WTC11 (cell line): ENCODE measurements at regions not wholly inside any gene's neighbourhood (a gene's known extent, or its start where the extent isn't known, plus 50 kb on each side); places are given as distances from the start of the nearest gene placed in this dataset.

Experiments
- ATAC-seq: fragments of 200-7000 bp; cut with Tn5 transposase; 2 replicates; pipeline ENCODE4 v1.10.0; 2021; ENCODE audit warnings: mild to moderate bottlenecking, moderate library complexity
- CTCF ChIA-PET: fragments of 300-600 bp; sonication (Branson Sonifier 250); formaldehyde crosslinking; loops from one replicate; lab custom pipeline; 2021; ENCODE audit warnings: antibody characterized with exemption; lab: Charles Lee
- POLR2A ChIA-PET: fragments of 350-600 bp; sonication (Branson Sonifier 250); formaldehyde crosslinking; loops from one replicate; lab custom pipeline; 2021; ENCODE audit warnings: antibody characterized with exemption; lab: Charles Lee
- DNase-seq: peaks from one replicate; pipeline ENCODE4 v3.0.0; 2021; ENCODE audit warnings: low spot score
- H3K27ac Mint-ChIP-seq: 2 replicates; pipeline ENCODE4 v1.8.0; 2021; ENCODE audit warnings: mixed read lengths
- H3K27me3 Mint-ChIP-seq: 2 replicates; pipeline ENCODE4 v1.8.0; 2021; ENCODE audit warnings: low read depth, mild to moderate bottlenecking, moderate library complexity, mixed read lengths
- H3K36me3 Mint-ChIP-seq: 2 replicates; pipeline ENCODE4 v1.8.0; 2021; ENCODE audit warnings: mixed read lengths
- H3K4me1 Mint-ChIP-seq: 2 replicates; pipeline ENCODE4 v1.8.0; 2022; ENCODE audit warnings: mixed read lengths
- H3K4me3 Mint-ChIP-seq: 2 replicates; pipeline ENCODE4 v1.8.0; 2021; ENCODE audit warnings: mild to moderate bottlenecking, moderate library complexity, mixed read lengths
- H3K9me3 Mint-ChIP-seq: 2 replicates; pipeline ENCODE4 v1.8.0; 2021; ENCODE audit warnings: mixed read lengths
- ESRRA ChIP-seq: sonication (generic); formaldehyde crosslinking; IDR thresholded peaks from 2 replicates; pipeline ENCODE4 v1.8.1; 2022; ENCODE audit warnings: mild to moderate bottlenecking, missing genetic modification reagents, borderline replicate concordance
- FOXJ3 ChIP-seq: sonication (generic); formaldehyde crosslinking; IDR thresholded peaks from 2 replicates; pipeline ENCODE4 v1.9.0; 2021; ENCODE audit warnings: missing genetic modification reagents, mild to moderate bottlenecking, borderline replicate concordance
- FOXK1 ChIP-seq: sonication (generic); formaldehyde crosslinking; IDR thresholded peaks from 2 replicates; pipeline ENCODE4 v1.8.0; 2022; ENCODE audit warnings: mild to moderate bottlenecking, moderate library complexity, missing genetic modification reagents
- FOXP1 ChIP-seq: sonication (generic); formaldehyde crosslinking; IDR thresholded peaks from 2 replicates; pipeline ENCODE4 v1.8.0; 2022; ENCODE audit warnings: missing genetic modification reagents, mild to moderate bottlenecking, moderate library complexity, borderline replicate concordance
- IRF2 ChIP-seq: sonication (generic); formaldehyde crosslinking; IDR thresholded peaks from 2 replicates; pipeline ENCODE4 v1.8.0; 2022; ENCODE audit warnings: low read depth, missing genetic modification reagents, borderline replicate concordance
- NFYB ChIP-seq: sonication (generic); formaldehyde crosslinking; conservative IDR thresholded peaks from 2 replicates; pipeline ENCODE4 v1.8.0; 2022; ENCODE audit warnings: low read depth, missing genetic modification reagents
- PRRX2 ChIP-seq: fragments of 250-450 bp; sonication (Bioruptor Pico); IDR thresholded peaks from 2 replicates; pipeline ENCODE4 v1.8.0; 2021; ENCODE audit warnings: mild to moderate bottlenecking
- TEAD4 ChIP-seq: sonication (generic); formaldehyde crosslinking; IDR thresholded peaks from 2 replicates; pipeline ENCODE4 v1.8.0; 2022; ENCODE audit warnings: mild to moderate bottlenecking, missing genetic modification reagents
- ZNF138 ChIP-seq: sonication (generic); formaldehyde crosslinking; conservative IDR thresholded peaks from 2 replicates; pipeline ENCODE4 v1.8.1; 2022; ENCODE audit warnings: mild to moderate bottlenecking, moderate library complexity, missing genetic modification reagents
- TF ChIP-seq, protein P1 (sequence below): sonication (generic); formaldehyde crosslinking; IDR thresholded peaks from 2 replicates; pipeline ENCODE4 v1.8.0; 2022; ENCODE audit warnings: missing genetic modification reagents
- TF ChIP-seq, protein P2 (sequence below): sonication (generic); formaldehyde crosslinking; conservative IDR thresholded peaks from 2 replicates; pipeline ENCODE4 v1.8.1; 2022; ENCODE audit warnings: mild to moderate bottlenecking, missing genetic modification reagents
- TF ChIP-seq, protein P3 (sequence below): fragments of 200-600 bp; IDR thresholded peaks from 2 replicates; pipeline ENCODE4 v1.8.0; 2022; ENCODE audit warnings: antibody characterized with exemption
- TF ChIP-seq, protein P4 (sequence below): sonication (generic); formaldehyde crosslinking; IDR thresholded peaks from 2 replicates; pipeline ENCODE4 v1.8.0; 2022; ENCODE audit warnings: mild to moderate bottlenecking, missing genetic modification reagents
- TF ChIP-seq, protein P5 (sequence below): sonication (generic); formaldehyde crosslinking; IDR thresholded peaks from 2 replicates; pipeline ENCODE4 v1.8.1; 2022; ENCODE audit warnings: missing genetic modification reagents, borderline replicate concordance
- TF ChIP-seq, protein P6 (sequence below): sonication (generic); formaldehyde crosslinking; IDR thresholded peaks from 2 replicates; pipeline ENCODE4 v1.8.1; 2023; ENCODE audit warnings: mild to moderate bottlenecking, missing genetic modification reagents, moderate library complexity

DNA sequence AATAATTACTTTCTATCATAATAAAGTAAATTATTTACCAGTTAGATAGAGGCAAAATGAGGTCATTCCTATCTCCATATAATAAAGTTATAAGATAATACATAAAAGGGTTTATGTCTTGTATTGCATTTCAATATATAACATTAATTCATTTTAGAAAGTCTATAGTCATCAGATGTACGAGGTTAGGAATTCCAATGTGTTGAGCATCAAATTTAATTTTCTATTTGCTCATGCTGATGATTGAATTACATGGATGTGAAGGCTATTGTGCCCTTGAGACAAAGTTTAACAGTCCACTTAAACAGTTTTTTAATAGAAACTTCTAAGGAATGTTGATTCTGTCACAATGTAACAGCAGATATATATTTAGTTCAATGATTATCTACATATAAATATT, 678.3 kb upstream of the LRRN3 start (continued):
- TF ChIP-seq, protein P1, sequence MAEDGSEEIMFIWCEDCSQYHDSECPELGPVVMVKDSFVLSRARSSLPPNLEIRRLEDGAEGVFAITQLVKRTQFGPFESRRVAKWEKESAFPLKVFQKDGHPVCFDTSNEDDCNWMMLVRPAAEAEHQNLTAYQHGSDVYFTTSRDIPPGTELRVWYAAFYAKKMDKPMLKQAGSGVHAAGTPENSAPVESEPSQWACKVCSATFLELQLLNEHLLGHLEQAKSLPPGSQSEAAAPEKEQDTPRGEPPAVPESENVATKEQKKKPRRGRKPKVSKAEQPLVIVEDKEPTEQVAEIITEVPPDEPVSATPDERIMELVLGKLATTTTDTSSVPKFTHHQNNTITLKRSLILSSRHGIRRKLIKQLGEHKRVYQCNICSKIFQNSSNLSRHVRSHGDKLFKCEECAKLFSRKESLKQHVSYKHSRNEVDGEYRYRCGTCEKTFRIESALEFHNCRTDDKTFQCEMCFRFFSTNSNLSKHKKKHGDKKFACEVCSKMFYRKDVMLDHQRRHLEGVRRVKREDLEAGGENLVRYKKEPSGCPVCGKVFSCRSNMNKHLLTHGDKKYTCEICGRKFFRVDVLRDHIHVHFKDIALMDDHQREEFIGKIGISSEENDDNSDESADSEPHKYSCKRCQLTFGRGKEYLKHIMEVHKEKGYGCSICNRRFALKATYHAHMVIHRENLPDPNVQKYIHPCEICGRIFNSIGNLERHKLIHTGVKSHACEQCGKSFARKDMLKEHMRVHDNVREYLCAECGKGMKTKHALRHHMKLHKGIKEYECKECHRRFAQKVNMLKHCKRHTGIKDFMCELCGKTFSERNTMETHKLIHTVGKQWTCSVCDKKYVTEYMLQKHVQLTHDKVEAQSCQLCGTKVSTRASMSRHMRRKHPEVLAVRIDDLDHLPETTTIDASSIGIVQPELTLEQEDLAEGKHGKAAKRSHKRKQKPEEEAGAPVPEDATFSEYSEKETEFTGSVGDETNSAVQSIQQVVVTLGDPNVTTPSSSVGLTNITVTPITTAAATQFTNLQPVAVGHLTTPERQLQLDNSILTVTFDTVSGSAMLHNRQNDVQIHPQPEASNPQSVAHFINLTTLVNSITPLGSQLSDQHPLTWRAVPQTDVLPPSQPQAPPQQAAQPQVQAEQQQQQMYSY (CRISPR knock-in tag), result no peak
- TF ChIP-seq, all 79 proteins: peak for 0

DNA sequence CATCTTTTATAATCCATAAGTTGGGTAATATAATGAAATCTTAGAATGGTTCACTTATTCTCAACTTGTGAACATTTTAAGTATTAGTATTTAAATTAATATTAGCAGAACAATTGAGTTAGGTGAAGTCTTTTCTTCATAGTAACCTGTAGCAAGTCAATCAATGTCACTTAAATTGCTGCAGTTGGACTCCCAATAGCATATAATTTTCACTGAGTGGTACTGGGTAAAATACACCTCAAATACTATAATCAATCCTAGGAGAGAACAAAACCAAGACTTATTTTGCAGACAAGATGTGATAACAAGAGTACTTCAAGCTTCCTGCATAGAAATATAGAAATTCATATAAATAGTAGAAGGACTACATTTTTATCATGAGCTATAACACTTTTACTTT, 677.9 kb upstream of the LRRN3 start:
- H3K4me3 Mint-ChIP-seq, result no peak overlapping the region
- ChIA-PET POLR2A (no interaction called here), CTCF (no interaction called here)
- TF ChIP-seq, protein P2, sequence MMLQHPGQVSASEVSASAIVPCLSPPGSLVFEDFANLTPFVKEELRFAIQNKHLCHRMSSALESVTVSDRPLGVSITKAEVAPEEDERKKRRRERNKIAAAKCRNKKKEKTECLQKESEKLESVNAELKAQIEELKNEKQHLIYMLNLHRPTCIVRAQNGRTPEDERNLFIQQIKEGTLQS (CRISPR knock-in tag), result no peak
- H3K4me1 Mint-ChIP-seq, result peaks cover 7% of the 10 kb centered on the region
- H3K27ac Mint-ChIP-seq, result no peak overlapping the region
- no peaks in the 10 kb centered on the region for H3K27me3 Mint-ChIP-seq
- DNase-seq (no peak), ATAC-seq (no peak)
- peaks cover 9% of the 10 kb centered on the region for H3K9me3 Mint-ChIP-seq
- H3K36me3 Mint-ChIP-seq, result no peaks in the 10 kb centered on the region

DNA sequence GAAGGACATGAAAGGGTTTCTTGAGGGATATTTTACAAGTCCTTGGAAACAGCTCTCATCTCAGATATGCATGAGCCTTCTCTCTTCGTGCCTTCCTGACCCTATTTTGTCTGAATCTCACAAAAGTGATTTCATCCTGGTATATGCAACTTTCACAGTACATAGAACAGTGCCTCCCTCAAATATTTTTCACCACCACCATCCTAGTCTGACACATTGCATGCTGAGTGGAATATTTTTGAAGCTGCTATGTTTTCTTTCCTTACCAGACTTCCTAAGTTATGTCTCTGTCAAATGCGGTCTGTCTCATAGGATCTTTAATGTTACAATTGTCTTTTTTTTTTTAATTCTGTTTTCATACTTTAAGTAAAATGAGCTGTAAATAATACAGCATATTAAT, 673.3 kb upstream of the LRRN3 start:
- Mint-ChIP-seq H3K36me3 (no peaks in the 10 kb centered on the region), H3K4me1 (peaks cover 25% of the 10 kb centered on the region), H3K9me3 (no peaks in the 10 kb centered on the region), H3K27me3 (no peaks in the 10 kb centered on the region), H3K4me3 (no peak overlapping the region), H3K27ac (no peak overlapping the region)
- ChIA-PET POLR2A (interaction anchor here (0.6 kb wide), 1 partner anchor 521 kb away, joined by 4 read pairs; no protein-coding TSS in a partner anchor), CTCF (interaction anchor here (0.7 kb wide), 1 partner anchor 108 kb away, joined by 3 read pairs; no protein-coding TSS in a partner anchor)
- DNase-seq (no peak), ATAC-seq (no peak)
- TF ChIP-seq ZNF138 (CRISPR knock-in tag) (no peak), TEAD4 (CRISPR knock-in tag) (no peak), FOXP1 (CRISPR knock-in tag) (no peak), NFYB (no peak), PRRX2 (no peak), FOXK1 (CRISPR knock-in tag) (no peak), ESRRA (no peak), FOXJ3 (CRISPR knock-in tag) (no peak), IRF2 (CRISPR knock-in tag) (no peak)
- TF ChIP-seq, protein P3, sequence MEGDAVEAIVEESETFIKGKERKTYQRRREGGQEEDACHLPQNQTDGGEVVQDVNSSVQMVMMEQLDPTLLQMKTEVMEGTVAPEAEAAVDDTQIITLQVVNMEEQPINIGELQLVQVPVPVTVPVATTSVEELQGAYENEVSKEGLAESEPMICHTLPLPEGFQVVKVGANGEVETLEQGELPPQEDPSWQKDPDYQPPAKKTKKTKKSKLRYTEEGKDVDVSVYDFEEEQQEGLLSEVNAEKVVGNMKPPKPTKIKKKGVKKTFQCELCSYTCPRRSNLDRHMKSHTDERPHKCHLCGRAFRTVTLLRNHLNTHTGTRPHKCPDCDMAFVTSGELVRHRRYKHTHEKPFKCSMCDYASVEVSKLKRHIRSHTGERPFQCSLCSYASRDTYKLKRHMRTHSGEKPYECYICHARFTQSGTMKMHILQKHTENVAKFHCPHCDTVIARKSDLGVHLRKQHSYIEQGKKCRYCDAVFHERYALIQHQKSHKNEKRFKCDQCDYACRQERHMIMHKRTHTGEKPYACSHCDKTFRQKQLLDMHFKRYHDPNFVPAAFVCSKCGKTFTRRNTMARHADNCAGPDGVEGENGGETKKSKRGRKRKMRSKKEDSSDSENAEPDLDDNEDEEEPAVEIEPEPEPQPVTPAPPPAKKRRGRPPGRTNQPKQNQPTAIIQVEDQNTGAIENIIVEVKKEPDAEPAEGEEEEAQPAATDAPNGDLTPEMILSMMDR, result no peak
- TF ChIP-seq, protein P4, sequence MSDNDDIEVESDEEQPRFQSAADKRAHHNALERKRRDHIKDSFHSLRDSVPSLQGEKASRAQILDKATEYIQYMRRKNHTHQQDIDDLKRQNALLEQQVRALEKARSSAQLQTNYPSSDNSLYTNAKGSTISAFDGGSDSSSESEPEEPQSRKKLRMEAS (CRISPR knock-in tag), result no peak
- TF ChIP-seq, protein P5, sequence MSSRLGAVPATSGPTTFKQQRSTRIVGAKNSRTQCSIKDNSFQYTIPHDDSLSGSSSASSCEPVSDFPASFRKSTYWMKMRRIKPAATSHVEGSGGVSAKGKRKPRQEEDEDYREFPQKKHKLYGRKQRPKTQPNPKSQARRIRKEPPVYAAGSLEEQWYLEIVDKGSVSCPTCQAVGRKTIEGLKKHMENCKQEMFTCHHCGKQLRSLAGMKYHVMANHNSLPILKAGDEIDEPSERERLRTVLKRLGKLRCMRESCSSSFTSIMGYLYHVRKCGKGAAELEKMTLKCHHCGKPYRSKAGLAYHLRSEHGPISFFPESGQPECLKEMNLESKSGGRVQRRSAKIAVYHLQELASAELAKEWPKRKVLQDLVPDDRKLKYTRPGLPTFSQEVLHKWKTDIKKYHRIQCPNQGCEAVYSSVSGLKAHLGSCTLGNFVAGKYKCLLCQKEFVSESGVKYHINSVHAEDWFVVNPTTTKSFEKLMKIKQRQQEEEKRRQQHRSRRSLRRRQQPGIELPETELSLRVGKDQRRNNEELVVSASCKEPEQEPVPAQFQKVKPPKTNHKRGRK (CRISPR knock-in tag), result no peak
- TF ChIP-seq, protein P6, sequence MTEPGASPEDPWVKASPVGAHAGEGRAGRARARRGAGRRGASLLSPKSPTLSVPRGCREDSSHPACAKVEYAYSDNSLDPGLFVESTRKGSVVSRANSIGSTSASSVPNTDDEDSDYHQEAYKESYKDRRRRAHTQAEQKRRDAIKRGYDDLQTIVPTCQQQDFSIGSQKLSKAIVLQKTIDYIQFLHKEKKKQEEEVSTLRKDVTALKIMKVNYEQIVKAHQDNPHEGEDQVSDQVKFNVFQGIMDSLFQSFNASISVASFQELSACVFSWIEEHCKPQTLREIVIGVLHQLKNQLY, result no peak
